Nephron progenitor cell (in vitro differentiated cells): ENCODE measurements at regions not wholly inside any gene's neighbourhood (a gene's known extent, or its start where the extent isn't known, plus 50 kb on each side); places are given as distances from the start of the nearest gene placed in this dataset.

ENCODE experiments used
- DNase-seq: peaks from one replicate; pipeline ENCODE4 v3.0.0; 2021
- H3K27ac Mint-ChIP-seq: 2 replicates; pipeline ENCODE4 v1.8.0; 2021; ENCODE audit warnings: mild to moderate bottlenecking, moderate library complexity, mixed read lengths
- H3K27me3 Mint-ChIP-seq: 2 replicates; pipeline ENCODE4 v1.8.0; 2021; ENCODE audit warnings: mild to moderate bottlenecking, low read depth, mixed read lengths; ENCODE audit not compliant: poor library complexity
- H3K36me3 Mint-ChIP-seq: 2 replicates; pipeline ENCODE4 v1.8.0; 2021; ENCODE audit warnings: low read depth, mixed read lengths
- H3K4me1 Mint-ChIP-seq: 2 replicates; pipeline ENCODE4 v1.8.0; 2021; ENCODE audit warnings: mixed read lengths
- H3K4me3 Mint-ChIP-seq: 2 replicates; pipeline ENCODE4 v1.8.0; 2021; ENCODE audit warnings: mild to moderate bottlenecking, moderate library complexity, mixed read lengths
- H3K9me3 Mint-ChIP-seq: 2 replicates; pipeline ENCODE4 v1.8.0; 2021; ENCODE audit warnings: mild to moderate bottlenecking, moderate library complexity, mixed read lengths
- TF ChIP-seq, protein P1 (sequence below): fragments of 200-600 bp; sonication (generic); IDR thresholded peaks from 2 replicates; pipeline ENCODE4 v1.5.0; 2021; ENCODE audit warnings: antibody characterized with exemption

DNA sequence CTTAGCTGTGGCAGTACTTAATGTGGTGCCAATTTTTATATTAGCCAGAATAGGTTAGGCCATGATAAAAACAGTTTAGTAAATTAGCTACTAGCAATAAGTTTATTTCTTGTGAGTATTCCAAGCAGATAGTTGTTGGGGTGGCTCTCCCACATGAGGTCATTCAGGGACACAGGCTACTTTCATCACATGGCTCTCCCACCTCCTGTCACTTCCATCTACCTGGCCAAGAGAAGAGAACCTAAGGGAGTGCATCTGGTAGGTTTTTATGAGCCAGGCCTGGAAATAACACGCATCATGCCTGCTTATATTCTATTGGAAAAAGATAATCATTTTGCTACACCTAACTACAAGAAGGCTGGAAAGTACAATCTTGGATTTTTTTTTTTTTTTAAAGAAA, 161.4 kb upstream of the CCNH start:
- TF ChIP-seq, protein P1, sequence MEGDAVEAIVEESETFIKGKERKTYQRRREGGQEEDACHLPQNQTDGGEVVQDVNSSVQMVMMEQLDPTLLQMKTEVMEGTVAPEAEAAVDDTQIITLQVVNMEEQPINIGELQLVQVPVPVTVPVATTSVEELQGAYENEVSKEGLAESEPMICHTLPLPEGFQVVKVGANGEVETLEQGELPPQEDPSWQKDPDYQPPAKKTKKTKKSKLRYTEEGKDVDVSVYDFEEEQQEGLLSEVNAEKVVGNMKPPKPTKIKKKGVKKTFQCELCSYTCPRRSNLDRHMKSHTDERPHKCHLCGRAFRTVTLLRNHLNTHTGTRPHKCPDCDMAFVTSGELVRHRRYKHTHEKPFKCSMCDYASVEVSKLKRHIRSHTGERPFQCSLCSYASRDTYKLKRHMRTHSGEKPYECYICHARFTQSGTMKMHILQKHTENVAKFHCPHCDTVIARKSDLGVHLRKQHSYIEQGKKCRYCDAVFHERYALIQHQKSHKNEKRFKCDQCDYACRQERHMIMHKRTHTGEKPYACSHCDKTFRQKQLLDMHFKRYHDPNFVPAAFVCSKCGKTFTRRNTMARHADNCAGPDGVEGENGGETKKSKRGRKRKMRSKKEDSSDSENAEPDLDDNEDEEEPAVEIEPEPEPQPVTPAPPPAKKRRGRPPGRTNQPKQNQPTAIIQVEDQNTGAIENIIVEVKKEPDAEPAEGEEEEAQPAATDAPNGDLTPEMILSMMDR, result no peak
- H3K4me1 Mint-ChIP-seq, result no peaks in the 10 kb centered on the region
- H3K4me3 Mint-ChIP-seq, result no peak overlapping the region
- no peaks in the 10 kb centered on the region for H3K9me3 Mint-ChIP-seq
- no peak overlapping the region for H3K27ac Mint-ChIP-seq
- no peaks in the 10 kb centered on the region for H3K36me3 Mint-ChIP-seq
- no peak for DNase-seq
- no peaks in the 10 kb centered on the region for H3K27me3 Mint-ChIP-seq

DNA sequence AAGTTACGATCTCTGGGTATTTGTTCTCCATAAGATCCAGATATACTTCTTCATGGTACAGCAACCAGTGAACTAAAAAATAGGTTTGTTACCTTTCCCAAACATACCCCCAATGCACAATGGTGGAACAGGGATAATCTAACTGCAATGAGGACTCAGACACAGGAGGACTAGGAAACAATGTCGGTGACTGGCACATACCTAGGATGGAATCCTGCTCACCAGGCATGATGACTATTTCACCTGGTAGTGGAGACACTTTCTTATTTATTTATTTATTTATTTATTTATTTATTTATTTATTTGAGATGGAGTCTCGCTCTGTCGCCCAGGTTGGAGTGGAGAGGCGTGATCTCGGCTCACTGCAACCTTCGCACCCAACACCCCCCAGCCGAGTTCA, 159.9 kb upstream of the CCNH start:
- H3K36me3 Mint-ChIP-seq, result no peaks in the 10 kb centered on the region

DNA sequence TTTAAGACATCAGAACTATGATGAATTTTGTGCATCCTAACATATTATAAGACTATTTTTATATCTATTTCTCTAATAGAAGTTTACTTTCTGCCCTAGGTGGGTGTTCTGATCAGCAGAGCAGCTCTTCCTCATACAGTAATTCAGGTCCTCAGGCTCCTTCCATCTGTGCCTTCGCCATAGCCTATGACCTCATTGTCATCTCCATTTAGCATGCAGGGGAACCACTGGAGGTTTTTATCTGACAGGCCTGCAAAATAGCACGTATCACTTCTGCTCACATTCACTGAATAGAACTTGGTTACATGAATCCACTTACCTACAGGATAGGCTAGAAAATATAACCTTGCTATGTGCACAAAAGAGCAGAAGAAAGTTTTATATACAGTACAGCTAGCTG, 159.4 kb upstream of the CCNH start:
- H3K27ac Mint-ChIP-seq, result no peak overlapping the region
- no peaks in the 10 kb centered on the region for H3K4me1 Mint-ChIP-seq
- no peaks in the 10 kb centered on the region for H3K36me3 Mint-ChIP-seq
- TF ChIP-seq, protein P1, result no peak
- no peak overlapping the region for H3K4me3 Mint-ChIP-seq
- H3K9me3 Mint-ChIP-seq, result no peaks in the 10 kb centered on the region
- DNase-seq, result no peak
- peaks cover 3% of the 10 kb centered on the region for H3K27me3 Mint-ChIP-seq

More for the DNA sequence above, 159.9 kb upstream of the CCNH start:
- Mint-ChIP-seq H3K4me1 (no peaks in the 10 kb centered on the region), H3K27ac (no peak overlapping the region), H3K9me3 (no peaks in the 10 kb centered on the region), H3K4me3 (no peak overlapping the region), H3K27me3 (peaks cover 2% of the 10 kb centered on the region)
- no peak for DNase-seq
- TF ChIP-seq, protein P1, result no peak

DNA sequence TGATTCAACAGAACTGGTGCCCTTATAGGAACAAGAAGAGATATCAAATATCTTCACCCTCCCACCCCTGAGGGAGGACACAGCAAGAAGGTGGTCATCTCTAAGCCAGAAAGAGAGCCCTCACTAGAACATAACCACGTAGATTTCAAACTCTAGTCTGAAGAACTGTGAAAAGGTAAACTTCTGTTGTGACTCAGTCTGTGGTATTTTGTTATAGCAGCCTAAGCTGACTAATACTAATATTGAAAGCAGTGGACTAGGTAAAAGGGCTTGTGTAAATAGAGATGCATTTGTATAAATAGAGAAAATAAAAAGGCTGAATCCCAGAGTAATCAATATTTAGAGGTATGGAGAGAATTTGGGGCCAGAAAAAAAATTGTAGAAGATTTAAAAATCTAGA, 157.6 kb upstream of the CCNH start:
- peaks cover 3% of the 10 kb centered on the region for H3K27me3 Mint-ChIP-seq
- no peaks in the 10 kb centered on the region for H3K4me1 Mint-ChIP-seq
- TF ChIP-seq, protein P1, result no peak
- H3K9me3 Mint-ChIP-seq, result no peaks in the 10 kb centered on the region
- no peaks in the 10 kb centered on the region for H3K36me3 Mint-ChIP-seq
- no peak overlapping the region for H3K27ac Mint-ChIP-seq
- no peak for DNase-seq
- H3K4me3 Mint-ChIP-seq, result no peak overlapping the region

DNA sequence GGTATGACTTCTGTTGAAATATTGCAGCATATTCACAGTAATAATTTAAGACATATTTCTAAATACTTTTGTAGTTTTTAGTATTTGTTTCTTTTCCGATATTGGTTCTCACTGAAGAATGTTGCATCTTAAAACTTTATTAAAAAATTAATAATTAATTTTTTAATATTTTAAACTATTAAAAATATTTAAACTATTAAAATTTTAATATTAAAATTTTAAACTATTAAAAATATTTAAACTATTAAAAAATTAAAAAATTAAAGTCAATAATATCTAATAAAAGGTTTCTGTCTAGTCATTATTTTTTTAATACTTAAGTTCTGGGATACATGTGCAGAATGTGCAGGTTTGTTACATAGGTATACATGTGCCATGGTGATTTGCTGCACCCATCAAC, 149.3 kb upstream of the CCNH start:
- DNase-seq, result no peak
- no peaks in the 10 kb centered on the region for H3K9me3 Mint-ChIP-seq
- no peak overlapping the region for H3K27ac Mint-ChIP-seq
- H3K36me3 Mint-ChIP-seq, result no peaks in the 10 kb centered on the region
- TF ChIP-seq, protein P1, result no peak
- H3K4me1 Mint-ChIP-seq, result no peaks in the 10 kb centered on the region
- H3K4me3 Mint-ChIP-seq, result no peak overlapping the region
- peaks cover 6% of the 10 kb centered on the region for H3K27me3 Mint-ChIP-seq

DNA sequence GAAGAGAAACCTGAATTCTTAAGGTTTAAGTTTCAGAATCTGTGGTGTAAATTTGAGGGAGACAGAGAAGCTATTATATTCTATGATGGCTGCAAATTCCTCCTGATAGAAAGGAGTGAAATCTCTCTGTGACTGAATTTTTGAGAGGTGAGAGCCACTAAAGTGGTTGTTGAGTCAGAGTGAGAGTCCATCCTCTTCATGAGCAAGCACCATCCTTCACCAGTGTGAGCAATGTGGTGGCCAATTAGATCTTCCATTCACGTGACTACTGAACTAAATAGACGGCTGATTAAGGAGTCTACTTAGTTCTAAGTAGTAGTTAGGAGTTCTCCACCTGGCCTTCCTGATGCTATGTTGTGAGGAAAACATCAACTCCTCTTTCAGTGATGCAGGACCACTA, 147.8 kb upstream of the CCNH start:
- Mint-ChIP-seq H3K4me3 (no peak overlapping the region), H3K4me1 (no peaks in the 10 kb centered on the region), H3K9me3 (no peaks in the 10 kb centered on the region), H3K36me3 (no peaks in the 10 kb centered on the region), H3K27ac (no peak overlapping the region), H3K27me3 (peaks cover 6% of the 10 kb centered on the region)
- no peak for DNase-seq
- TF ChIP-seq, protein P1, result no peak
